Head of caudate nucleus (tissue), 42 donors: ENCODE measurements at regions not wholly inside any gene's neighbourhood (a gene's known extent, or its start where the extent isn't known, plus 50 kb on each side); places are given as distances from the start of the nearest gene placed in this dataset.

ENCODE experiments used
- DNase-seq, 42 donors: peaks; one replicate each; pipeline versions ENCODE4 v3.0.0 to v3.0.0-alpha.2; 2020 to 2021; ENCODE audit warnings: mixed read lengths in 7 of 42
- intact Hi-C: fragments of 100-400 bp; cut with DNase I; formaldehyde crosslinking; loops from one replicate; pipeline ENCODE4 v1.15.0; 2022

DNA sequence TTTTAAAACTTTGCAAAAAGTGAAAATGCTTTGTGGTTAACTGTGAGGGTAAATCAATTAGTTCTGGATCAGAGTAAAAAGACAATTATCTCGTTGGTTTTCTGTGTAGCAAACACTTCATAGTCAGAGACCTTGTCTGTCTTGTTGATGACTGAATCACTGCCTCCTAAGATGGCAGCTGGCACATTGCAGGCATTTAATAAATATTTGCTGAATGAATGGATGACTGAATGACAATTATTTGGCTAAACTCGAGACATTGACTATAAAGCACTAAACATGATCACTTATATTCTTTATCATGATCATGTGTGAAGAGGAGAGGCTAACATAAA, 96.2 kb downstream of the MAIP1 start:
- intact Hi-C loops: no loop called here
- no peak for DNase-seq

DNA sequence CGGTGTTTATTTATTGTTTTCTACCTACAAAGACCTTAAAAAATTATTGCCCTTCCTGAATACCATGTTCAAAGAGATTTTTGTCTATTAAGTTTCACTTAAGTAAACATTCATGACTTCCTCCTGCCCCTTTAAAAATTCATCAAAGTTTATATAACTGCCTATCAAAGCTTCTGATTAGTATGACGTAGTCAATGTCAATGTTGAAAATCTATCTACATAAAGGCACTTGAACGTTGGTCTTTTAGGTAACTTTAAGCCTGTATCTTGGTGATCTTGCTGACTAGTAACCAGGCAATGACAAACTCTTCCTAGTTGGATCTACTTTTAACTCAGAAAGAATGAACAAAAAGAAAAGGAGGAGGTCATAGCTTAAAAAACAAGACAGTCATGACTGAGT, 97.2 kb downstream of the MAIP1 start:
- no peak for DNase-seq
- intact Hi-C loops: no loop called here

DNA sequence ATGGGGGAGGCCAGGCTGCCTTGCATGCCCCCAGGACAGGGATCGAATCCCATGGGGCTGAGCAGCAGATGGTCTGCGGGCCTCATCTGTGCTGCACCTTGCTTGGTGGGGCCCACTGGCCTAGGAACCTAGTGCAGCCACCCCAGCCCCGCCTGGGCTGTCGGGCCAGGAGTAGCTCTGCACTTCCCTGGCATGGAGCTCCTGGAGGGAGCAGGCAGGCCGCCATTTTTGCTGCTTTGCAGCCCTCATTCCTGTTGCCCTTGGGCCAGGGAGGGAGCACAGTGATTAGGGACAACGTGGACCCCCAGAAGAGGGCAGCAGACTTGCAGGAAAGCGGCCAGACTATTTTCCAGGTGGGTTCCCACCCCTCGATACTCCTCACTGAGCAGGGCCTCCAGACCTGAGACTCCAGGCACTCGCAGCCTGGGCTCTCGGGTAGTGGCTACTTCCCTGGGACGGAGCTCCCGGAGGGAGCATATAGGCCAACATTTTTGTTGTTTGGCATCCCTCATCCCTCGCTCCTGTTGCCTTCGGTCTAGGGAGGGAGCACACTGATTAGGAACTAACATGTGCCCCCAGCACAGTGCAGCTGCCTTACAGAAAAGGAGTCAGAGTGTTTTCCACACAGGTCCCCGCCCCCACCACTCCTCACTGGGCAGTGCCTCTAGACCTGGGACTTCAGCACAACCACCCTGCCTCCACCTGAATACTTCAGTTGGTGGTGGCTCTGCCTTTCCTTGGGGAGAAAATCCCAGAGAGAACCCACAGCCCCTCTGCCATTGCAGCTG, 99.5 kb downstream of the MAIP1 start:
- intact Hi-C loops: no loop called here
- no peak for DNase-seq

DNA sequence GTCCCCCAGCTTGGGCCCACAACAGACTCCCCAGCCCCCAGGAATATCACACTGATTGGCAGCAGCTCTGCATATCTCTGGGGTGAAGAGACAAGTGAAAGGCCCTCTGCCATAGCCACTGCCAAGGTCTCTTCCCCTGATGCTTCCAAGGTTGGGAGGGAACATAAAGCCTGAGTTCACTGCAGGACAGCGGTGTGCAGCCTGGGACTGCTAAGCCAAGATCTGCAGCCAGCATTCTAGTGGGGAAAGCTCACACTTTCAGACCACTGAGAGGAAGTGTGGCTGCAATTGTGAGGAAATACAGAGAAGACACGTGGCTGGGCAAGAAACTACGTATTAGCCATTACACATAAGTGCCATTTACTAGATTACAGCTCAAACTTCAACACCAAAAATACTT, 100.7 kb downstream of the MAIP1 start:
- intact Hi-C loops: no loop called here
- DNase-seq: no peak

DNA sequence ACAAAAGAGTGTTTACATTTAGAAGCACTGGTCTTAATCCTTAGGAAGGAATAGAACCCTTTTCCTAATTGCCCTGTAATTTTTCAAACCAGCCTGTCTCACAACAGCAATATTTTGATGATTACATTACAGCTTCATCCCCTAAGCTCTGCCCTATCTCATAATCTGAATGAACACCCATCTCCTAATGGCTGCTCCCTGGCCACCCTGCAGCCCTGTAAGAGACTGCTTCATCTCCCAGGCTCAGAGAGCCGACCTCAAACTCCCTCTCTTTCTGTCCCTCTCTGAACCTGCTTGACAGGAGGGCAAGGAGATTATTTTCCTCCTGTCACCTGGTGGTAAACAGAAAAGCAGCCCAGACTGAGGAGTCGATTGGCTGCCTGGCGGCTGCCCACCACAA, 107.8 kb downstream of the MAIP1 start:
- DNase-seq: no peak
- intact Hi-C loops: no loop called here

DNA sequence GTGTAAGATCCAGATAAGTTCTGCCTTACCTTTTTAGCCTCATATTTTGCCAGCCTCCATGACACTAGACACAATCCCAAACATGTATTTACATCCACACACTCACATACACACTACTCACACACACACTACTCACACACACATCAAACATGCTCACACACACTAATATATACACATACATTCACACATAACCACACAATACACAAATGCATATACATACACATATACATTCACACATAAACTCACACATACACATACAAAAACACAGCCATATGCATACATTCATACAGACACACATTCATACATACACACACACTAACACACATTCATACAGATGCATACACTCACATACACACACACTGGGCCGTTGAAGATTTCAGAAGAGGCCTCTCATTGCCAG, 109.5 kb downstream of the MAIP1 start:
- no peak for DNase-seq
- intact Hi-C loops: no loop called here

DNA sequence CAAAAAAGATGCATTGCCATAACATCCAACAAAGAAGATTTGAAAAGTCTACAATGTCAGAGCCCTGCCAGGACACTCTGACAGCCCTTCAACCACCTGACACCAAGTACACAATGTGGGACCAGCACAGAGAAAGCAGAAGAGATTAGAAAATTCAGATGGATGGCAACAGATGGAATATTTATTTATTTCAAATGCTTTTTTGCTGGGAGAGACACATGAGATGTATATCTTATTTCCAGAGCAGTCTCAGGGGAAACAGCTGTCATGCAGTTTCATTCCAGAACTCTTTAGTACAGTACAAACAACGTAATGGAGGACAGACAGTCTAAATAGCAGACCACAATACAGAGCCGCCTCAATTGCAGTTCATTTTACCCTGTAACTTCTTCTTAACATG, 110.1 kb downstream of the MAIP1 start:
- no peak for DNase-seq
- intact Hi-C loops: no loop called here

DNA sequence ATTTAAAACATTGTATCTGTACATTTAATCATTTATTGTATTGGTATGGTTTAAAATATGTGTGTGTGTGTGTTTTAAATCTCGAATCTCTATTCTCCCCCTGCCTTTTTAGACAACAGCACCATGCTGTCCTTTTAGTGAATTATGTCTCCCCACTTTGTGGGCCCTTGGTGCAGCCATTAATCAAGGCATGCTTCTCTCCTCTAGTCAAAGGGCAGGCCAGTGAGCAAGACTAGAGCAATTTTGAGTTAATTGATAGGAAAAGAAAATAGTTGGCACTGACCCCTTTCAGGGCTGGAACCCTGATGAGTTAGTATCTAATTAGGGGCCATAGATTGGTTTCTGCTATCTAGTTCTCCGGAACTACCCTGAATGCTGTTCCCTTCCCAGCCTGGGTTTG, 111.0 kb downstream of the MAIP1 start:
- intact Hi-C loops: no loop called here

DNA sequence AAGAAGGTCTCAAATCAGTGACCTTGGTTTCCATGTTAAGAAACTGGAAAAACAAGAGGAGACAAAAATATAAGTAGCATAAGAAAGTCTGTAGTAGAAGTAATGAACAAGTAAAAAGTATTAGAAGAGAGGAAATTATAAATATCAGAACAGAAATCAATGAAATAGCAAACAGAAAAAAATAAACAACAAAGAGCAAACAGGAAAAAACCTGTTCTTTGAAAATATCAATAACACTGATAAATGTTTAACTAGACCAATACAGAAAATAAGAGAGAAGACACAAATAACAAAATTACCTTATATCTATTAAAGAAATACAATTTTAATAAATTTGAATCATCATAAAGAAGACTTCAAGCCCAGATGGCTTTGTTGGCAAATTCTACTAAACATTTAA, 113.3 kb downstream of the MAIP1 start:
- no peak for DNase-seq
- intact Hi-C loops: no loop called here

More for the DNA sequence above, 111.0 kb downstream of the MAIP1 start:
- no peak for DNase-seq

DNA sequence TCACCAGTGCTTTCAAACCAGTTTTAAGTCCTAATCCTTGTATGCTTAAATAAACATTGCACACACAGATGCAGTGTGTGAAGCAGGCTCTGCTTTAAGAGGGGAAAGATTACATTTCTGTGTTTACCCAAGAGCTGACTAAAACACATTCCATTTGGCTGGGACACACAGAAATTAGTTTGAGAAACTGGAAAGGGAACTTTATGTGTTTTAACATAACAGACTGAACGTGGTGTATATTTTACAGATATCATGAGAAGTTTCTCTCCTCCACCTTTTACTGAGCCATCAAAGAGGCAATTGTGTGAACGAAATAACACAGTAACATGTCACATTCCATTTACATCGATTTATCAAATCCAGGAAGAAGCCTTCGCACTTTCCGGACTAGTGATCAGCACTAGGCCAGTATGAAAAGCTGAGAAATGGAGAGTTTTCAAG, 121.8 kb downstream of the MAIP1 start:
- DNase-seq: no peak
- intact Hi-C loops: no loop called here

DNA sequence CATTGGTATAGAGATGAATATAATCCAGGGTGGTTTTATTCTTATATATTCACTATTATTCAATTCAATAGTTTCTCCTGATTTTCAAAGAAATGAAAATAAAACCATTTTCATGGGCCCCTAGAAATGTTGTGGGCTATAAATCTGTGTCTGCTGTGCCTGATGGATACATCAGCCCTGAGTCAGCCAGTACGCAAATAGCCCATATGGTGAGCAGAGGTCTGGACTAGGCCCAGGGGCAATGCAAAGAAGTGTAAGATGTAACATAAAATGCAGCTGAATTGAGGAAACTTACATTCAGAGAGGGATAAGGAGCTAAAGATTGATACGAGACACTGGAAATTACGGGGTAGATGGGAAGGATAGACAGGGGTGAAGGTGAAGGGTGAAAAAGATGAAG, 122.5 kb downstream of the MAIP1 start:
- no peak for DNase-seq
- intact Hi-C loops: no loop called here

DNA sequence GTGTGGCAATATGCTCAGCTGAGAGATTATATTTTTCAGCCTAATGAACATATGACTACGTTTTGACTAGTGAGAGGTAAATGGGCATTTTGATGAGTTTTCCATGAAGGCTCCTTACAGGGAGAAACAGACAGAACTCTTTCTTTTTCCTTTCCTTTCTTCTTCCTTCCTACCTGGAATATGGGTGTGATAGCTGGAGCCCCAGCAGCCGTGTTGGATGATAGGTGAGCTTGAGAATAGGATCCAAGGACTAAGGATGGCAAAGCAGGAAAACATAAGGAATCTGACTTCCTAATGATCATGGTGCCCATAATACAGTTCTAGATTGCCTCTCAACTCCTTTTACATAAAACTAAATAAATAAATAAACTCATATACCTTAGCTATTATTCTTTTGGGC, 124.0 kb downstream of the MAIP1 start:
- no peak for DNase-seq
- intact Hi-C loops: no loop called here

DNA sequence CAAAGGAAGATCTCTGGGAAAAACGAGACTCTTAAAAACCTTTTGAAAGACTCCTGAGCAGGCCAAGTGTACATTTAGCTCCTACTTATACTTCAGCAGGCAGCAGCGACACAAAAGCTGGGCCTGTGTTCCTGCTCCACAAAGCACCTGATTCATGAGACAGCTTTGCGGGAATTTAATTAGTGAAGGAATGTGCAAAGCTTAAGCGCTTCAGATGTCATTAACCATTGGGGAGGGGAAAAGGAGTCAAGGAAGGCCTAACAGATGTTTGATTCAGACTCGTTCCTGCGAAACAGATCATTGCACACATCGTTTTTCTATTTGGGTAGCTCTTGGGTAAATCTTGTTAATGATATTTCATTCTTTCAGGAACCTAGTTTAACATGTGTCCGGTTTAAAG, 125.9 kb downstream of the MAIP1 start:
- DNase-seq: no peak
- intact Hi-C loops: no loop called here

DNA sequence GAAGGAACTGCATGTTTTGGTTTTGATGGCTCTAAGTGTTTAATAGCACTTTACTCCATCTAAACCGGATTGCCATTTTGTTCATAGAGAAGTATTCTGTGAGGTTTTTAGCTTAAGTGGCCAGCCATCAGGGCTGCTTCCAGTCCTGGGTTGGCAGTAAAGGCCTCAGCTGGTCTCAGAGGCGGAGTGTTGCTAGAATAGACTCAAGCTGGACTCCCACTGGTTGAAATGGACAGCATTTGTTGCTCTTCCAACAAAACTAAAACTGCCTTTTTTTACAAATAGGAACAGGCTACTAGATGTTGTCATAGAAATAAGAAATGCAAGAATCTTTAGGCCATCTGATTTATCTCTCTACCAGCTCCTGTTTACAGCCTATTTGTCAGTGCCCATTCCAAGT, 126.4 kb downstream of the MAIP1 start:
- no peak for DNase-seq
- intact Hi-C loops: no loop called here

DNA sequence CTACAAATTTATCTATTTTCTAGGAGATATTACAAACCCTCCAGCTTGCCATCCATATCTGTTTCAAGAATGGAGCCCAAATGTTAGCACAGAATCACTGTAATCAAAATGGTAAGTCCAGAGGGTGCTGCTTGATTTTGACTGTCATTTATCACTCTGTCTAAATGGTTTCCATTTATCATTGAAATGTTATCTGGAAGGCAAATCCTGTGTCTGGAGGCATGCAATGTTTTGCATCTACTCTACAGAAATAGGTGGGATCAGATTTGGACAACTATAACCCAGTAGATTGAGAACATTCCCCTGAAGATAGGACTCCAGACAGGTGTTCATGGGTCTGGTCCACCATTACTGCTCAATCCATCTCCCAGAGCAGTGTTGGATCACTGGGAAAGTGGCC, 128.7 kb downstream of the MAIP1 start:
- intact Hi-C loops: no loop called here
- DNase-seq: no peak

DNA sequence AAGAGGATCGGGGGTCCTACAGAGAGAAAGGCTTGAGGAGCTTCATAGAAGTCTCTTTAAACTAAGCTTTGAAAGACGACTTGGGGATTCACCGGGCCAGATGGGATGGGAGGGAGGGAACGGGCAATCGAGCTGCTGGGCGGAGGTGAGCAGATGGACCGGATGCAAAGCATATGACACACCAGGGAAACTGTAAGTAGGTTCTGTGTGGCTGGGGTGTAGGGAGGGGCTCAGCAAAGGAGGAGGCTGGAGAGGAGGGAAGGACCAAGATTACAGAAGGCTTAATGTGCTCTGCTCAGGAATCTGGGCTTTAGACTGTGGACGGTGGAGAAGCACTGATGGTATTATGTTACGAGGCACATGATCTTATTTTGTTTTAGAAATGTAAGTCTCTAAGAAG, 131.5 kb downstream of the MAIP1 start:
- DNase-seq: no peak
- intact Hi-C loops: no loop called here

DNA sequence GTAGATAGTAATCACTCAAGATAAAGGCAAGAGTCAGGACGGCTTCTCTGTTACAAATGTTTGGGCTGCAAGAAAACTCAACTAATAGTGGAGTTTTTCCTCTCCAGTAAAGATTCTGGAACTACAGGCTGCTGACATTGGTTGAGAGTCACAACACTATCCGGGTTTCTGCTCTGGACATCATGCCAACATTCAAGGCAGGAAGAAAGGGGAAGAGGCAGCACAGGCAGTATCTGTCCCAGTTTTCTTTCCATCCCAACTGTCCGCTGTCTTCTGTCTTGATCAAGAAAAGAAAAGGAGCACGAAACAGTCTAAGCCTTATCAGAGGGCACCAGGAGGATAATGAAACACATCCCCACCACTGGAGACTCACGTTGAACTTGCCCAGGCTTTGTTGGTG, 132.1 kb downstream of the MAIP1 start:
- intact Hi-C loops: no loop called here
- no peak for DNase-seq

DNA sequence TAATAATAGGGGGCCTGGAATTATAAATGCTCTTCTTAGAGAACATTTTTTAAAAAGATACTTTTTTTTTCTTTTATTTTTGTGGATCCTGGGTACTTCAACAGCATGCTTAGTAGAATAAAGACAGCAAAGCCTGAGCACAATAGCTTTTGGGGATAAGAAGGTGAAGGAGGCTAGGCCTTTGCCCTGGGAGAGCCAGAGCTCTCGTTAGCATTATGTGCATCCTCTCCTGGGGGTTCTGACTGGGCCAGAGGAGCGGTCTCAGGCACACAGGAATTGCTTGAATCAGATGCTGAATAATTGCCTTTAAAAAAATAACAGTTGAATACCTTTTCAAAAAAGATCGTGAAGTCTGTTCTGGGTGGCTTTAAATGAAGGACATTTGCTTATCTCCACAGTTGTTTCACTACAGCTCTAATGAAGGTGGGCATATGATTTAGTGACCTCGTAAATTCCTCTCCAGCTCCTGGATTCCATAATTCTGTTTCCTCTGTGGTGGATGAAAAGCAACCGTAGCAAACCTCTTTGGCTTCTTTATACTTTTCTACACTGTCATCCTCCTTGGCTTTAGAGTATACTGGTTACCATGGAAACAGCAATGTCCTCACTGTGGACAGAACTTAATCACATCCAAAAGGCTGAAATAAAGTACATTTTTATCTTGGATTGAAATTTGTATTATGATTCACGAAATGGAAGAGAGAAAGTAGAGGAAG, 133.8 kb downstream of the MAIP1 start:
- intact Hi-C loops: no loop called here
- DNase-seq: no peak

DNA sequence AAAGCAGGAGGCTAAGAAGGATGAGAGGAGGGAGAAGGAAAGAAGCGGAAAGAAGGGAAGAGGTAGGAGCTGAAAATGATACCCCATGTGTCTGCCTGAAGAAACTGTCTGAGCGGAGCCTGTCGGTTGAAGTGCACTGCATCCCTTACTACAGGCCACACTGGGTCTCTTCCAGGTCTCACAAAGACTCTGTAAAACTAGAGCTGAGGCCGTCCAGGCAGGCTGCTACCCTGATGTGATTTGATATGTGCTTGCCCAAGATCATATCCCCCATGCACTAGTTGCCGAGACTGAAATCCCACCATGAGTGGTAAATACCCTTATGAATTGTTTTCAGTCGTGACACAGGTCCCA, 134.4 kb downstream of the MAIP1 start:
- no peak for DNase-seq
- intact Hi-C loops: no loop called here

DNA sequence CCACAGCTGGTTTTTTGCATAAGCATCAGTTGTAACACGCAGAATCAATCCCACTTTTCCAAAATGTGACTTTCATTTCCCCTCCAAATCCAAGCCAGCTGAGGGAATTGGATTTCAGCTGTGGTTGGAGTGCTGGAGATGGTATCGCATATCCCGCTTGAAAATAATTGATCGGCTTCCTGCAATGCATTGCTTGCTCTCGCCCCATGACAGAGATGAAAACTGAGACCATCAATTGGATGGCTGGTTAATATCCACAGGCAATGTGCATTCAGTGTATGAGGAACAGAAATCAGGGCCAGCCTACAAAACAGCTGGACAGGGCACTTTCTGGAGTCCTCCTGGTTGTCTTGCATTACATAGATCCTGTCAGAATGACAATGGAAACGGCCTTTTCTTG, 135.3 kb downstream of the MAIP1 start:
- intact Hi-C loops: no loop called here
- DNase-seq: no peak

DNA sequence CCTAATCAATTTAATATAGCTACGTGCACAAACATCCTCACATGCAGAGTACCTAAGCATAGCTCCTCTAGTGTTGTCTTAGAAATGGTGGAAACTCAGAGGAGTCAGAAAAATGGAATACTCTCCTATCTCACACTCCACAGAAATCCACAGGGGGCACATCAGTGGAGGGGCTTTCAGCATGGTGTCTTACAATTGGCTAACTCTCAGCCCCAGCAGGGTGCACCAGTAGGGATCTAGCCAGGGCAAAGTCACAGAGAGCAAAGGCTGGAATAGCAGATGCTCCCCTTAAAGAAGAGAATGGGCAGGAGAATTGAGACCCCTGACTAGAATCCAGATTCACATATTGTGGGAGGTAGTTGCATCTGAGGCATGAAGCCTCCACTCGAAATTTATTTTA, 135.7 kb downstream of the MAIP1 start:
- intact Hi-C loops: no loop called here
- no peak for DNase-seq
